HG03103 (cell line): ENCODE measurements at regions not wholly inside any gene's neighbourhood (a gene's known extent, or its start where the extent isn't known, plus 50 kb on each side); places are given as distances from the start of the nearest gene placed in this dataset.

Experiments used
- ATAC-seq: cut with Tn5 transposase; IDR thresholded peaks from one replicate; pipeline ENCODE4 v1.9.1; 2021; ENCODE audit warnings: low read depth; ENCODE audit not compliant: unreplicated experiment

- ATAC-seq = no peak
These were observed 247.9 kb upstream of the CNTN5 start for GRCh38 chr11:98772893-98773292.

GRCh38 chr11:98793276-98793675 lies 227.5 kb upstream of the CNTN5 start:
- ATAC-seq = no peak

GRCh38 chr11:98798333-98798732 lies 222.4 kb upstream of the CNTN5 start:
- no peak for ATAC-seq

- ATAC-seq = no peak
These were observed 220.1 kb upstream of the CNTN5 start for GRCh38 chr11:98800696-98801095.

- ATAC-seq = no peak
These were observed 191.6 kb upstream of the CNTN5 start for GRCh38 chr11:98828986-98829708.

- no peak for ATAC-seq
These were observed 190.8 kb upstream of the CNTN5 start for GRCh38 chr11:98829971-98830370.

GRCh38 chr11:98834776-98835175 lies 186.0 kb upstream of the CNTN5 start:
- ATAC-seq = no peak

- no peak for ATAC-seq
These were observed 185.4 kb upstream of the CNTN5 start for GRCh38 chr11:98835335-98835734.

- no peak for ATAC-seq
These were observed 184.6 kb upstream of the CNTN5 start for GRCh38 chr11:98836156-98836555.

- no peak for ATAC-seq
These were observed 178.6 kb upstream of the CNTN5 start for GRCh38 chr11:98842187-98842586.

GRCh38 chr11:98862169-98862568 lies 158.6 kb upstream of the CNTN5 start:
- ATAC-seq = no peak

GRCh38 chr11:98871690-98872089 lies 149.1 kb upstream of the CNTN5 start:
- ATAC-seq = no peak

GRCh38 chr11:98874050-98874449 lies 146.7 kb upstream of the CNTN5 start:
- no peak for ATAC-seq

- ATAC-seq = no peak
These were observed 124.8 kb upstream of the CNTN5 start for GRCh38 chr11:98895936-98896335.

- no peak for ATAC-seq
These were observed 79.8 kb upstream of the CNTN5 start for GRCh38 chr11:98940913-98941312.

GRCh38 chr11:98944461-98944860 lies 76.3 kb upstream of the CNTN5 start:
- no peak for ATAC-seq

GRCh38 chr11:98952107-98952506 lies 68.6 kb upstream of the CNTN5 start:
- ATAC-seq = no peak

- no peak for ATAC-seq
These were observed 65.2 kb upstream of the CNTN5 start for GRCh38 chr11:98955551-98955950.

GRCh38 chr11:98964146-98964545 lies 56.6 kb upstream of the CNTN5 start:
- no peak for ATAC-seq

GRCh38 chr11:98965358-98965757 lies 55.4 kb upstream of the CNTN5 start:
- no peak for ATAC-seq

- ATAC-seq = no peak
These were observed 55.0 kb upstream of the CNTN5 start for GRCh38 chr11:98965775-98966174.

- no peak for ATAC-seq
These were observed 53.7 kb upstream of the CNTN5 start for GRCh38 chr11:98967005-98967404.
